ENCODE measurements at regions not wholly inside any gene's neighbourhood (a gene's known extent, or its start where the extent isn't known, plus 50 kb on each side); places are given as distances from the start of the nearest gene placed in this dataset.

DNA sequence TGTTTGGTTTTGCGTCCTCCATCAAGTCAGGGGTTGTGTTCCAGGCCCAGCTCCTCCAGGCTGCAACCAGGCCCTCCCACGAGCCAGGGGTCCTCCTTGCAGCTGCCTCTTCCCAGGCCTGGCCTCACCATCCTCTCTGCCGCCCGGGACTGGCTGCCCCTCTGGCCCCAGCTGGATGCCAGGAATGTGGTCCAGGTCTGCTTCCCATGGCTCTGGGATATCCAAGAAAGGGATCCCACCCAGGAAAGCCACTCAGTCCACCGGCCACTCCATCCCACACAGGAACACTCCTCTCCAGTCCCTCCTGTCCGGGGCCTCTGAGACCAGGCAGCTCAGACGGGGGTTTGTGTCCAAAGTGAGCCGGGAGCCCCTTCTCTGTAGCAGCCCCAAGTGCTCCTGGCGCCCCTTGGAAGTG, 336.4 kb downstream of the BRD1 start:
- no peak for TF ChIP-seq POLR2AphosphoS5 (IDR thresholded peaks at IDR 0.05; ENCODE audit: low read depth)
- TF ChIP-seq, protein P1, sequence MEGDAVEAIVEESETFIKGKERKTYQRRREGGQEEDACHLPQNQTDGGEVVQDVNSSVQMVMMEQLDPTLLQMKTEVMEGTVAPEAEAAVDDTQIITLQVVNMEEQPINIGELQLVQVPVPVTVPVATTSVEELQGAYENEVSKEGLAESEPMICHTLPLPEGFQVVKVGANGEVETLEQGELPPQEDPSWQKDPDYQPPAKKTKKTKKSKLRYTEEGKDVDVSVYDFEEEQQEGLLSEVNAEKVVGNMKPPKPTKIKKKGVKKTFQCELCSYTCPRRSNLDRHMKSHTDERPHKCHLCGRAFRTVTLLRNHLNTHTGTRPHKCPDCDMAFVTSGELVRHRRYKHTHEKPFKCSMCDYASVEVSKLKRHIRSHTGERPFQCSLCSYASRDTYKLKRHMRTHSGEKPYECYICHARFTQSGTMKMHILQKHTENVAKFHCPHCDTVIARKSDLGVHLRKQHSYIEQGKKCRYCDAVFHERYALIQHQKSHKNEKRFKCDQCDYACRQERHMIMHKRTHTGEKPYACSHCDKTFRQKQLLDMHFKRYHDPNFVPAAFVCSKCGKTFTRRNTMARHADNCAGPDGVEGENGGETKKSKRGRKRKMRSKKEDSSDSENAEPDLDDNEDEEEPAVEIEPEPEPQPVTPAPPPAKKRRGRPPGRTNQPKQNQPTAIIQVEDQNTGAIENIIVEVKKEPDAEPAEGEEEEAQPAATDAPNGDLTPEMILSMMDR (IDR thresholded peaks at IDR 0.05; ENCODE audit: insufficient read depth, low read length), result no peak
- TF ChIP-seq, protein P2, sequence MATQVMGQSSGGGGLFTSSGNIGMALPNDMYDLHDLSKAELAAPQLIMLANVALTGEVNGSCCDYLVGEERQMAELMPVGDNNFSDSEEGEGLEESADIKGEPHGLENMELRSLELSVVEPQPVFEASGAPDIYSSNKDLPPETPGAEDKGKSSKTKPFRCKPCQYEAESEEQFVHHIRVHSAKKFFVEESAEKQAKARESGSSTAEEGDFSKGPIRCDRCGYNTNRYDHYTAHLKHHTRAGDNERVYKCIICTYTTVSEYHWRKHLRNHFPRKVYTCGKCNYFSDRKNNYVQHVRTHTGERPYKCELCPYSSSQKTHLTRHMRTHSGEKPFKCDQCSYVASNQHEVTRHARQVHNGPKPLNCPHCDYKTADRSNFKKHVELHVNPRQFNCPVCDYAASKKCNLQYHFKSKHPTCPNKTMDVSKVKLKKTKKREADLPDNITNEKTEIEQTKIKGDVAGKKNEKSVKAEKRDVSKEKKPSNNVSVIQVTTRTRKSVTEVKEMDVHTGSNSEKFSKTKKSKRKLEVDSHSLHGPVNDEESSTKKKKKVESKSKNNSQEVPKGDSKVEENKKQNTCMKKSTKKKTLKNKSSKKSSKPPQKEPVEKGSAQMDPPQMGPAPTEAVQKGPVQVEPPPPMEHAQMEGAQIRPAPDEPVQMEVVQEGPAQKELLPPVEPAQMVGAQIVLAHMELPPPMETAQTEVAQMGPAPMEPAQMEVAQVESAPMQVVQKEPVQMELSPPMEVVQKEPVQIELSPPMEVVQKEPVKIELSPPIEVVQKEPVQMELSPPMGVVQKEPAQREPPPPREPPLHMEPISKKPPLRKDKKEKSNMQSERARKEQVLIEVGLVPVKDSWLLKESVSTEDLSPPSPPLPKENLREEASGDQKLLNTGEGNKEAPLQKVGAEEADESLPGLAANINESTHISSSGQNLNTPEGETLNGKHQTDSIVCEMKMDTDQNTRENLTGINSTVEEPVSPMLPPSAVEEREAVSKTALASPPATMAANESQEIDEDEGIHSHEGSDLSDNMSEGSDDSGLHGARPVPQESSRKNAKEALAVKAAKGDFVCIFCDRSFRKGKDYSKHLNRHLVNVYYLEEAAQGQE (IDR thresholded peaks at IDR 0.05; ENCODE audit: insufficient replicate concordance, low read depth), result no peak
- TF ChIP-seq GABPA (IDR thresholded peaks at IDR 0.05; ENCODE audit: low read depth), result no peak

All from HL-60 (cell line).